Muscle of arm (tissue), 1 donor: ENCODE measurements at regions not wholly inside any gene's neighbourhood (a gene's known extent, or its start where the extent isn't known, plus 50 kb on each side); places are given as distances from the start of the nearest gene placed in this dataset.
"Not testable (repeated sequence)": the region's sequence is repeated elsewhere in the genome, so short reads cannot be mapped to it uniquely, and the experiment has no call there.

Source experiments
- DNase-seq: peaks from one replicate; pipeline ENCODE4 v3.0.0-alpha.2; 2013

DNA sequence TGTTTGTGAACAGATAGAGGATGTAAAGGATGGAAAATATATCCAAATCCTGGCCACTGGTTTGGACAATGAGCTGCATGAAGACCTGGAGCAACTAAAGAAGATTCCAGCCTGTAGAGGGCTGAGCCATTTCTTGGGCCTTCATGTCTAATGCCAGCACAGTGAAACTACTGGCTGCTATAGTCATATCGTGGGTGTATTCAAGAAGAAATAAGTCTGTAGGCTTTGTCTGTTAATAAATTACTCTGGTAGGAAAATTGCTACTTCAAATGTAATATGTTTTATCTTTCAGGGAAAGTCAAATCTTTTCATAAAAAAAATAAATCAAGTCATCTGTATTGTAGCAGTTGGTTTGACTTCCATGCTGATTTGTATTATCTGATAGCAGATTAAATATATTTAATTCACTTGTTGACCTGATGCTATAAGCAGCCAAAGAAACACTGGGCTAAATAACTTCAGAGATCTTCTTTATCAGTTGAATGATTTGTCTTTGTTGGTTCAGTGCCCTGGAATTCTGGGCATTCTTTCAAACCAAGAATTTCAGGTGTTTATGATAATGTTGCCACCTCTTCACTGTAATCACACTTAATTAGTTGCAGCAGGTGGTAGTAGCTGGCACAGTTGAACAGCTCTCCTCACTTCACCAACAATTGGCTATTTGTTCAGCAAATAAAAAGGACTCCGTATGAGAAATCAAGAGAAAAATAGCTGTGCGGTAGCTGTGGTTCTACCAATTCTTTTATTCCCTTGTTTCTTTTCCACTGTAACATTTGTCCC is 1109.5 kb downstream of the NSUN3 start:
- DNase-seq, result no peak

DNA sequence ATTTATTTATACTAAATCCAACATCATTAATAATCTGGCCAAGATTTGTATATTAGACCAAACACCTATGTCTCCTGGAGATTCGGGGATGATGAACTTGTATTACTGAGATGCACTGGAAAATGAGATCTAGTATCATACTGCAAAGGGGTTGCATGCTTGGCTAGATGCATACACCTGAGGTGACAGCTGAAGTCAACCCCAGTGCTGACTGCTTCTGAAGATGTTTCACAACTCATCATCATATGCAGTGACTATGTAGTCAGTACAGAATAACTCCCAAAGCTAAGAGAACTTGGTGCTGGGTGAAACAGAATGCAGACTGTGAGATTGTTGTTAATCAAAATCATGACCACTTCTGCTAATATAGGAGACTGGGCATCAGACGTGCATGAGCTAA is 1114.2 kb downstream of the NSUN3 start:
- DNase-seq, result no peak

DNA sequence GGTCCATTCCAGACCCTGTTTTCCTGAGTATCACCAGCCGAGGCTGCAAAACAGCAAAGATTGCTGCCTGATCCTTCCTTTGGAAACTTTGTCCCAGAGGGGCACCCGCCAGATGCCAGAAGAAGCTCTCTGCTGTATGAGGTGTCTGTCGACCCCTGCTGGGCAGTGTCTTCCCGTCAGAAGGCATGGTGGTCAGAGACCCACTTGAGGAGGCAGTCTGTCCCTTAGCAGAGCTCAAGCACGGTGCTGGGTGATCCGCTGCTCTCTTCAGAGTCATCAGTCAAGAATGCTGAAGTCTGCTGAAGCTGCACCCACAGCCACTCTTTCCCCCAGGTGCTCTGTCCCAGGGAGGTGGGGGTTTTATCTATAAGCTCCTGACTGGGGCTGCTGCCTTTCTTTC is 1121.2 kb downstream of the NSUN3 start:
- no peak for DNase-seq

DNA sequence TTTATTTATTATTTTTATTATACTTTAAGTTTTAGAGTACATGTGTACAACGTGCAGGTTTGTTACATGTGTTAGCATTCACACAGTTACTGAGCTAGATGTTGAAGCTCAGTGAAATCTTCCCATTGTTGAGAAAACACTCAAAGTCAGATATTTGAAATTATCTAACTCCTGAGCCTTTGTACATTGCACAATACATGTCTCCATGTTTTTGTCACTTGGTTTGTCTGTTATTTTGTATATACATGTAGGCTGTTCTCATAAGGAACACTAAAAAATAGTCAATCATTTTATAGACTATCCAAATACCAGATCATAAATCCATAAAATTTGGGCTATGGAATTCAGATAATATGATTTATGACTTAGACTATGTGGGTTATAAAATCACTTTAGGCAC is 1126.5 kb downstream of the NSUN3 start:
- DNase-seq, result no peak

GRCh38 chr3:95197661-95198060 is 1134.8 kb downstream of the NSUN3 start:
- no peak for DNase-seq

- DNase-seq, result no peak
These were observed 1137.5 kb downstream of the NSUN3 start for GRCh38 chr3:95200384-95200783.

DNA sequence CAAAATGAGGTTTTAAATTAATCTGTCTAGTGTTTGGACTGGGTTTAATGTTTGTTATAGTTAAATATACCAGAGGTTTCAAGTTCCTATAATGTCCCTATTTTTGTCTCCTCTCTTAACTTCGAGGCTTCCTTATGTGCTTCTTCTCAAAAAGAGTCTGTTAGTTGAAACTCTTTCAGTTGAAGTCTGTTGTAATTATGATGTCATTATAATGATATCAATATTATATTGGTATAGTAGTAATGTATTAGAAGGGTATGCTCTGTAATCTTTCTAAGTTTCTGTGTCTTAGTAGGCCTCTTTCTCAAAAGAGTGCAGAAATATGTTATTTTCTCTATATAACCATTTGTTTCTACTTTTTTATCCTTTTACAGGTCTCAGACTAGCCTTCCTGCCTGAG is 1148.0 kb downstream of the NSUN3 start:
- no peak for DNase-seq

DNA sequence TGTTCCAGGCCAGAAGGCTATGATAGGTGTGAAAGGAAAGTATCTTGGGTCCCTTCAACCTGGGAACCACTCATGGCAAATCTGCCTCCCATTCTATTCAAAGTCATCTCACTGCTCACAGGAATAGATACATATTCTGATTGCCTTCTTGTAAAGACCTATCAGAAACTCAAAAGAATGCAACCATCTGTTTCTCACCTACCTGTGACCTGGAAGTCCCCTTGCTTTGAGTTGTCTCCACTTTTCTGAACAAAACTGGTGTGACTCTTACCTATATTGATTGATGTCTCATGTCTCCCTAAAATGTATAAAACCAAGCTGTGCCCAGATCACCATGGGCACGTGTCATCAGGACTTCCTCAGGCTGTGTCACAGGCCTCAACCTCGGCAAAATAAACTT is 1149.3 kb downstream of the NSUN3 start:
- no peak for DNase-seq

DNA sequence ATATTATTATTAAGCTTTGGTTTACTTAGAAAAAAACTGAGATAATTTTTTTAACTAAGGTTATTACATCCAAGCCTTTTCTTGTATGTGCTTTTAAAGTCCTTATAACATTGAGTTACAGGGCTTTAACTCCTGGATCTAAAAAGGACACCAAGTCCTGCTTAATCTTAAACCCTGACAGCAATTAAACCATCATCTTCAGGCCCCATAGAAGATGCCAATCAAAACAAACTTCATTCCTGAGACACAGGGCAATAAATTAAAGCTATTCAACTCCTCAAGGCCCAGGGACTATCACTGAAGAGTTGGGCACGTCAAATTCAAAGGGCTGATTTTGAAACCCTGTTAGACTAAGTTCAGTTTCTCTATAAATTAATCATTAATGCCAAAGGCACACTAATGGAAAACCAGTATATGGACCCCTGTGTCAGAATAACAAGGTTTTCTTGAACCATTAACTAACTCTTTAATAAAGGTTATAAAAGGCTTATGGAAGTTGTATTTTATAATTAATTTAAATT is 1152.6 kb downstream of the NSUN3 start:
- DNase-seq, result no peak

- no peak for DNase-seq
These were observed 1154.8 kb downstream of the NSUN3 start for GRCh38 chr3:95217661-95218060.

DNA sequence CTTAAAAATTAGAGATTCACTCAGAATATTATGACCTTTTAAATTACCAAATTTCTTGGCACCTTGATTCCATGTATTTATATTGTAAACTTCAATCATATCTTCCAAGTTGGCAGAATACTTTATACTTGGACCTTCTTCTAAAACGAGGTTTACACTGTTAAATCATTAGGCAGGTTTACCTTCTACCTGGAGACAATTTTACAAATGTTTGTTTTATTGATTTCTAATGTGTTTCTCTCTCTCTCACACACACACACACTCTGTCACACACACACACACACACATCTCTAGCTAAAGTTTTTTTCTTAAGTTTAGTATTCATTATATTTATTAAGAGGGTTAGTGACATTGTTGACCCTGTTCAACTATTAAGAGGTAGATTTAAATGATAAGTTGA is 1155.6 kb downstream of the NSUN3 start:
- DNase-seq, result no peak

GRCh38 chr3:95226437-95226836 is 1163.6 kb downstream of the NSUN3 start:
- DNase-seq, result no peak

DNA sequence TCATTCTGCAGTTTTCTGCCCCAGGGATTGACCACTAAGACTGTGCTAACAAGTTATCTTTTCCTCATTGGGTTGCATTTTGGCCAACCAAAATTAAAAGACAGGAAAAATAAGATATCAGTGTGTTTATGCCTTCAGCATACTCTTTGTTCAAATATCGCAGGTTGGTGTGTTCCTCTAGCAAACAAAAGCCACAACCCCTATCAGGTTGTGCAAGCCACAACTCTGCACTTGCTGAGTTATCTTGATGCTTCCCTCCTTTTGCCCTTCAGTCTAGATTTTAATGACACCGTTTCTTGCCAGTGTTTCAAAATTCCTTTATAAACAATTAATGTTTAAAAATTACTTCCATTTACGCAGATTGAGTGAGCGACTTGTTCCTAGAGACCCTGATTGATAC is 1164.2 kb downstream of the NSUN3 start:
- DNase-seq, result no peak

- DNase-seq, result no peak
These were observed 1165.6 kb downstream of the NSUN3 start for GRCh38 chr3:95228416-95228815.

DNA sequence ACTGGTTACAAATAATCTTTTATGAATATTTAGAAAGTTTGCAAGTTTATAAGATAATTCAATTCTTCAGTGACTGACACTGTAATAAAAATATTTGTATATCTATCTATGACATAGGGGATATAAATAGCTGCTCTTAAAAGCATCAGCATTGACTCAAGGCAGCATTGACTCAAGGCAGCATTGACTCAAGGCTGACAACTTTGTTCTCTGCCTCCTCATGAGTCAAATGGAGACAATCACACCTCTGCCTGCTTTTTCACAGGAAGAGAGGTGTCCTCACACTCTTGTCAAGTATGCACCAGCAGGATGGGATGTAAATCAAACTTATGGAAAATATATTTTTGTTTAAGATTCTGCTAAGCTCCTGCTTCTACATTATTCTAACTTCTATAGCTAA is 1173.1 kb downstream of the NSUN3 start:
- DNase-seq, result no peak

DNA sequence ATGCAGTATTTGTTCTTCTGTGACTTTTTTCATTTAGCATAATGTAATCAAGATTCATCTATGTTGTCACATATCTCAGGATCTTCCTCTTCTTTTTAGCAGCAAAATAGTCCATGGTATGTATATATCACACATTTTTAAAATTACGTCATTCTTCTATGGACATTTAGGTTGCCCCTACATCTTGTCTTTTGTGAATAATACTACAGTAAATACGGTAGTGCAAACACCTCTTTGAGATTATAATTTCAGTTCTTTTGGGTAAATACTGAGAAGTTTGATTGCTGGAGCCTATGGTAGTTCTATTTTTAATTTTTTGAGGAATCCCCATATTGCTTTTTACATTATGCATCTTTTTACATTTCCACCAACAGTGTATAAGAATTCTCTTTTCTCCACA is 1174.9 kb downstream of the NSUN3 start:
- no peak for DNase-seq

DNA sequence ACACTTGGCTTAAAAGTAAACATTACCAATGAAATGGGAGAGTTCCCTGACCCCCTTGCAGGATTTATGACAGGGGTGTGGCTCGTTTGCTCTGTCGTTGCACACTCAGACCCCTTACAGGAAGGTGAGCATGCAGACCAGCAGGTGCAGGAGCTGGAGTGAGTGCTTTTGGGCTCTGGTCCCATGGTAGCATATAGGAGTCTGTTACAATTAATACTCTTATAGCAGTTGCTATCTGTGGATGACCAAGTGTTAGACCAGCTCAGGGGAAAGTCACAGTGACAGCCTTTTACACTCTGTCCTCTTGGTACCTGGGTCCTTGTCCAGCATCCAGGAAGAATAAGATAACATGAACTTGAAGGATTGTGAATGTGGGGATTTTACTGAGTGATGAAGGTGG is 1177.5 kb downstream of the NSUN3 start:
- no peak for DNase-seq

DNA sequence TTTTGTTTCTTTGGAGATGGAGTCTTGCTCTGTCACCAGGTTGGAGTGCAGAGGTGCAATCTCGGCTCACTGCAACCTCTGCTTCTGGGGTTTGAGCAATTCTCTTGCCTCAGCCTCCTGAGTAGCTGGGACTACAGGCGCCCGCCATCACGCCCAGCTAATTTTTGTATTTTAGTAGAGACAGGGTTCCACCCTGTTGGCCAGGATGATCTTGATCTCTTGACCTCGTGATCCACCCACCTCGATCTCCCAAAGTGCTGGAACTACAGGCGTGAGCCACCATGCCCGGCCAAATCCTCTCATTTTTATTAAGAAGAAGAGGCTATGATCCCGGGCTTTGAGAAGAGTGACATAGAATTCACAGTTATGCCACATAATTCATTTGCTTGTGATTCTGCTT is 1178.4 kb downstream of the NSUN3 start:
- not testable (repeated sequence) for DNase-seq

DNA sequence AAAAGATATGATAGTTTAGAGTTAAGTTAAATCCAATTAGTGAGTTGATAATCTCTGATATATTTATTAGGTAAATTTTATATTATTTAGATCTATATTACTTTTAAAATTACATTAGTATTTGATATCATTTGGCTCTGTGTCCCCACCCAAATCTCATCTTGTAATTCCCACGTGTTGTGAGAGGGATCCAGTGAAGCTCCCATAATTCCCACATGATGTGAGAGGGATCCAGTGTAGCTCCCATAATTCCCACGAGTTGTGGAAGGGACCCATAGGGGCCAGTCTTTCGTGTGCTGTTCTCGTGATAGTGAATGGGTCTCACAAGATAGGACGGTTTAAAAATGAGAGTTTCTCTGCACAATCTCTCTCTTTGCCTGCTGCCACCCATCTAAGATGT is 1183.6 kb downstream of the NSUN3 start:
- no peak for DNase-seq

DNA sequence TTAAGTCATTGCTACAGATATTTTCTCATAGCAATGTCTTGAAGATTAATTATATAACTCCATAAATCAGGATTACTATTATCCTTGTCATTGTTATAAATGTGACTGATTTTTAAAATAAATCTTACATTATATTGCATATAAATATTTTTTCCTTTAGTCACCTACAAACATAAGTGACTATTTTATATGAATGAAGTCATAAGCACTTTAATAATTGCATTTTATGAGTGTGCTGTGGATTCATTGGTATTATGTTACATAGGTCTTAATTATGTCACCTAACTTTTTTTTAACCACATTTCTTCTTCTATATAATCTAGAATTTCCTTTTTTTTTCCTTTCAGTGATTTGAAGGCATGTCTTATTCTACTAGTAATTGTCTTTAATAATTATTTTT is 1191.2 kb downstream of the NSUN3 start:
- DNase-seq, result no peak

GRCh38 chr3:95254758-95255157 is 1191.9 kb downstream of the NSUN3 start:
- no peak for DNase-seq

DNA sequence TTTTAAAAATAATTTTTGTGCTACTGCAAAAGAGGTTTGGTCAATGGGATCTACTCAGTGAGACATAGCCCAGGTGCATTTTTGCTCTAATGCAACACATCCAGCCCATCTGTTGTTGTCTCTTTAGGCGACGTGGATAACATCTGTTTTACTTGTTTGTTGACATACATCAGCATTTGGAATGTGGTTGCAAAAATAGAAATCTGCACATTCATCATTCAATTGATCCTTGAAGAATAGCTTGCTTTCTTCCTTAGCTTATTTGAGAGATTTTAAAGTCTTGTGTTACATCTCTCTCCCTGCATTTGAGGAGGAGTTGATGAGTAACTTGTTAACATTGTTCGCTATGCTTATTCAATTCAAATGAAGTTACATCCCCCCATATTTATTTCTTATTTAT is 1202.3 kb downstream of the NSUN3 start:
- no peak for DNase-seq

GRCh38 chr3:95271395-95271794 is 1208.5 kb downstream of the NSUN3 start:
- DNase-seq, result no peak

DNA sequence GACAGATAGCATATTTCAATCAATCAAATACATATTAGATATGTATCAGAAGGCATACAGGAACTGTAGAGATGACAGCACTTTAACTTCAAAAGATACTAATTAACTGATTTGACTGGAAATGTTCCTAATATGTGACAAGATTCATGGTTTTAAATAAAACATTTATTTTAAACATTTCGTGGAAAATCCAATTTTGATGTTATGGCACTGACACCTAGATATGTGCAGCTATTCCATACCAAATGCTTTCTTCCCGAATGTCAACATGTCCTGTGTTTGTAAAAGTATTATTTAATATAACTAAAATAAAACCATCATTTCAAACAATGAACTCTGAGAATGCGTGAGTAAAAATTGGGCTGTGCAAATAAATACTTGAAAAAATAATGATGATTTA is 1209.3 kb downstream of the NSUN3 start:
- DNase-seq, result no peak
